ENCODE measurements at regions not wholly inside any gene's neighbourhood (a gene's known extent, or its start where the extent isn't known, plus 50 kb on each side); places are given as distances from the start of the nearest gene placed in this dataset.
"Not testable (repeated sequence)": the region's sequence is repeated elsewhere in the genome, so short reads cannot be mapped to it uniquely, and the experiment has no call there.

DNA sequence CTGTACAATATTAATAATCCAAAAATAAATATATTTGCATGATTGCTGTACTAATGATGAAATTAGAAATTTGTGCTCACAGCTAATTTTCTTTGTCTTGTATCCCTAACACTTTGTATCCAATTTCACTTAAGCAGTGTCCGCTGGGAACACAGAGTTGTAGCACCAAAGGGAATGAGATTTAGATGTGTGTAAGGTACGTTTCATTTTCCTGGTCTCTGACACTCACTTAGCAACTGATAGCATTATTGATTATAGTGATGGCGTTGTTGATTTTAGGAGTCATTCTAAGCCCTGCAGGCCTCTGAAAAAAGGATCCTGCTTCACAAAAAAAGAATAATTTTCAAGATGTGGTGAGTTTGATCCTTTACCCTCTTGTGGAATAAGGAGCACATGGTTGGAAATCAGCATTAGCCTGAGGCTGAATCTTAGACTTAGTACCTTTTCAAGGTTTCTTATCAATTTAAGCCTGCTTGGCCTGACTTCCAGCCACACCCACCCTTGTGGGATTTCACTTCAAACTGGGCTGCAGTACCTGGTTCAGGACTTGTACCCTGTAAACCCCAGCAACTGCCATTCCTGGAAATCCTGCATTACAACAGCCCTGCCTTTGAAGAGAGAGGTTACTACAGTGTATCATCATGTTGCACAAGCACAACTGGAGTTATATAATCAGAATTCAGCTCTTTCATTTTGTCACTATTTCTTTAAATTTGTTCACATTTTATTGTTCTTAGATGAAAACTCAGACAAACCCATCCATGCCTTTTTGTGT is 116.2 kb downstream of the RND3 start:
- DNase-seq (ENCODE audit: low spot score) = no peak

DNA sequence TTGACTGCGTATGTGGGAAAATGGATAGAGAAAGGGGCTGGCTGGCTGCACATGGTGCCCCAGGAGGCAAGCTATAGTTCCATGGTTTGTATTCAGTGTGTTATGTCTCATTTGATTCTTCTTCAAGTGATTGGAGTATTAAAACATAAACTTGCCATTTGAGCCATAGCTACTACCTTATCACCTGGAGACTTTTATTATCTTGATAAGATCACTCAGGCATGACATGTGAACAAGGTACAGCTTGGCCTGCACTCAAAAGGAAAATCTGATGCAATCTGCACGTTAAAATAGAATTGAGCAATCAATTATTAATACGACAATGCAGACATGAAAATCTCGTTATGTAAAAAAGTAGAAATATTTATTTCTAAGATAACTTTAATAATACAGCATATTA is 116.9 kb downstream of the RND3 start:
- peak; percentile 39 for DNase-seq (ENCODE audit: low spot score)

- DNase-seq (ENCODE audit: low spot score) = no peak
Measured at GRCh38 chr2:150369862-150370261, 117.6 kb downstream of the RND3 start.

DNA sequence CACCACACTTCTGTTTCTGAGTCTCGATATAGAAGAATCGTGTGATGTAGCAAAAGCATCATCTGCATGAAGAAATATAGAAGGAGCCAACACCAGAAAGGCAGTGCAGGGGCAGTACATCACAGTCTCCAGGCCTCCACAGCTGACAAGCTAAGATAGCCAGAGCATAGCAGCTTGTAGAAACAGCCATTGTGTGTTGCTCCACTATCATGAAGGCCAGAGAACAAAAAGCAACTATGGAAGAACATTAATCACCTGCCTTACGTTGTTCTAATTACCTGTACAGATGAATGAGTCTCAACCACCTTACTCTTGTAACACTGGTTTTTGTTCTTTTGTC is 129.0 kb downstream of the RND3 start:
- DNase-seq (ENCODE audit: low spot score) = no peak

DNA sequence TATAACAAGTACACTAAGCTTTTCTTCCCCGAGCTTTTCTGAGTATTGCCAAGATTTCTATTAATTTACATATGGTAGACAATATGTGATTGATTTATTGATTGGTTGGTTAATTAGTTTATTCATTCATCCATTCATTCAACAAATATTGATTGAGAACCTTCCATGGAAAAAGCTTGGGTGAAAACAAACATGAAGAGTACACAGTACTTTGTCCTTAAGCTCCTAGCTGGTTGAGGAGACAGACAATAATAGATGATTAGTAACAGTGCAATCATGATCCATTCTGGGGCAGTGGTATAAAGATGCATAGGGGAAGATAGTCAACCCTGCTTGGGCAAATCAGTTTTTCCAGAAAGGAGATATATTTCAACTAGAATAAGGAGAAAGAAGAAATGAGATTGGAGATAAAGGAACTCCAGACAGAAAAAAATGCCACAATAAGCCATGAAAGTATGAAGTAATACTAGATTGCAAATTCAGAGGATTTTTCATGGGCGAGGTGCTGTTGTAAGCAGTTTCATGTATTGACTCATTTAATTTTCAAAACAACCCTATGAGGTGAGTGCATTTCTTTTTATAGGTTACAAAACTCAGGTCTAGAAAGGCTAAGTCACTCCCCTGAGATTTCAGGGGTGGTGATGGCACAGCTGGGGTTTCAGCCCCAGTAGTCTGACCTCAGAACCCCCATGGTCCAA is 129.5 kb downstream of the RND3 start:
- no peak for DNase-seq (ENCODE audit: low spot score)

GRCh38 chr2:150355440-150355839 is 132.0 kb downstream of the RND3 start:
- DNase-seq (ENCODE audit: low spot score) = no peak

- no peak for DNase-seq (ENCODE audit: low spot score)
Measured at GRCh38 chr2:150353376-150353775, 134.1 kb downstream of the RND3 start.

DNA sequence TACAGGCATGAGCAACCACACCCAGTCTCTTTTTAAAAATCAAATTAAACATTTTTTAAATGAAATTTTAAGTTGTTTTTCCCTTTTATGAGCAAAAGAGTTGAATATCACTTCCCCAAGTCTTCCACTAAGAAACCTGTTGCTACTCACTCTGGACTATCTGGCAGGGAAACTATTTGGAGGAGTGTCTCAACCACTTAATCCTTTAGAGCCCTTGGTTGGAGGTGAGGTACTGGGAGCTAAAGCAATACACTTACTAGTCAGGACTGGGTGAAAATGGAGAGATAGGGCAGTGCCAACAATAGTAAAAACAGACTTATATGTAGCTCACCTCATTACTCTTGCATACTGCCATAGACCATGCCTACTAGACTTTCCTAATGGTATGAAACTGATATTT is 135.5 kb downstream of the RND3 start:
- DNase-seq (ENCODE audit: low spot score) = no peak

- DNase-seq (ENCODE audit: low spot score) = no peak
Measured at GRCh38 chr2:150350500-150350899, 137.0 kb downstream of the RND3 start.

- DNase-seq (ENCODE audit: low spot score) = no peak
Measured at GRCh38 chr2:150346806-150347205, 140.7 kb downstream of the RND3 start.

DNA sequence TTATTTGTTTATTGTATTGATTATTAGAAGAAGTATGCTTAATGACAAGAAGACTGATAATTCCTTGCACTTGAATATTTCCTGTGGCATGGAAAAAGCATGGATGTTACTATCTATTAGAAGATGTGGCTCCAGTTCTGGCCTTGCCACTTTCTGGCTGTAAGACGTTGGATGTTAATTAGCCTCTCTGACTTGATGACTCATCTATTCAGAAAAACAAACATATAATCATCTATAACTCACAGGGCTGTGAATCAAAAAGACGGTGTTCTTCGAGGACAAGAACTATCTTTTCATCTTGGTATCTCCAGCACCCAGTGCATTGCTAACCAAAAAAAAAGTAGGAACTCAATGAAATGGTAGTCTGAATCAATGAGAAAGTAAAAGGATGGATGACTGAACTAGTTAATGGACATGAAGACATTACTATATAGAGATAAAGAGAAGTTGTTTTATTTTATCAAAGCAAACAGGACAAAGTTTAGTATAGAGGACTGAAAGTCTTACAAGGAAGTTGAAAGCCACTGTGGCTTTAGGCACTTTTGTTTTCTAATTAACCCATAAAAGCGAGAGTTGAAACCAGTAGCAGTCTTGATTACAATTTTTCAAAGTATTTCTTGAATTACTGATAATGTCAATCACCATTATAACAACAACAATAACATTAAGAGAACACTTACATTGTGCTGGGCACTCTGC is 145.3 kb downstream of the RND3 start:
- DNase-seq (ENCODE audit: low spot score) = peak; percentile 60

- DNase-seq (ENCODE audit: low spot score) = no peak
Measured at GRCh38 chr2:150339951-150340350, 147.5 kb downstream of the RND3 start.

- DNase-seq (ENCODE audit: low spot score) = no peak
Measured at GRCh38 chr2:150339282-150339681, 148.2 kb downstream of the RND3 start.

DNA sequence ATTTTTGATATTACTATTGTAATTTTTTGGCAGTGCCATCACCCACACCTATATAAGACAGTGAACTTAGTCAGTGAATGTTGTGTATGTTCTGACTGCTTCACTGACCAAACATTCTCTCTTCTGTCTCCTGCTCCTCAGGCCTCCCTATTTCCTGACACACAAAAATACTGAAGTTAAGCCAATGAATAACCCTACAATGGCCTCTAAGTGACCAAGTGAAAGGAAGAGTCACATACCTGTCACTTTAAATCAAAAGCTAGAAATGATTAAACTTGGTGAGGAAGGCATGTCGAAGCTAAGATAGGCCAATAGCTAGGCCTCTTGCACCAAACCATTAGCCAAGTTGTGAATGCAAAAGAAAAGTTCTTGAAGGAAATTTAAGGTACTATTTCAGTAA is 151.9 kb downstream of the RND3 start:
- DNase-seq (ENCODE audit: low spot score) = no peak

- DNase-seq (ENCODE audit: low spot score) = peak; percentile 54
Measured at GRCh38 chr2:150332383-150332782, 155.1 kb downstream of the RND3 start.

DNA sequence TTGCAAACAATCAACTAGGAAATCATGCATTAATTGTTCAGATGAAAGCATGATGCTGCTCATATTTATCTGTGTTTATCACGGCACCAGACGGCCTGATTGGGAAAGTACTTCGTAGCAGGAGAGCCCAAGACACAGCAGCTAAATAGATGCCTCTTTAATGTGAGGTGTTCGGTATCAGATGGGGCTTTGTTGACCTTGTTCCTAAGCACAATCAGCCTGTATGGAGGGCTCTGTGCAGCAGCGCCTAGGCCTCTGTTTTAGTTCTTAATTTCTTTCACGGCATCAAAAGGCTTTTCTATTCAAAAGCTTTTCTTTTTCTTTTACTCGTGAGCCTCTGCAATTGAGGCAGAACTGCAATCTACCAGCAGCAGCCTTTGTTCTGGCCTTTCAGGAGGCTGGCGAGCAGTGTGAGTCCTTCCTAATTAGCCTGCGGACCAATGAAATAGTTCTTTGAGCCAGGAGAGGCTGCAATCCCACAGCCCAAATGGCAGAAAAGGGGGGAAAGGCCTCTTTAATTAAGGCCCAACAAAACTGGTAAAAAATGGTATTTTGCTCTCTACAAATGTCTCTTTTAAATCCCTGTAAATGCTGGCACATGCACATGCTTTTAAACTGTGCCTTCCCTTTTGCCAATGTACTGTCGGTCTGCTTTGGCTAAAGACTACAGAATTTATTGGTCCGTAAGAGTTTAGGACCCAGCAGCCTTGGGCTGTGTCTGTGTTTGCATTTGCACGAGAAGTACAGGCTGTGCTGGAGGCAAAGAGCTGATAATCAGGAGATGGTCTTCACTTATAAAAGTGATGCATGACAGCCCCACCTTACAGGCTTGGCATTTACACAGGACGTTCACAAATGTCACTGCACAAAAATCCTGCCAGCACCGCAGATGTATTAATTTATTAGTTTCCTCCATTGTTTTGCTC is 159.6 kb downstream of the RND3 start:
- DNase-seq (ENCODE audit: low spot score) = no peak

DNA sequence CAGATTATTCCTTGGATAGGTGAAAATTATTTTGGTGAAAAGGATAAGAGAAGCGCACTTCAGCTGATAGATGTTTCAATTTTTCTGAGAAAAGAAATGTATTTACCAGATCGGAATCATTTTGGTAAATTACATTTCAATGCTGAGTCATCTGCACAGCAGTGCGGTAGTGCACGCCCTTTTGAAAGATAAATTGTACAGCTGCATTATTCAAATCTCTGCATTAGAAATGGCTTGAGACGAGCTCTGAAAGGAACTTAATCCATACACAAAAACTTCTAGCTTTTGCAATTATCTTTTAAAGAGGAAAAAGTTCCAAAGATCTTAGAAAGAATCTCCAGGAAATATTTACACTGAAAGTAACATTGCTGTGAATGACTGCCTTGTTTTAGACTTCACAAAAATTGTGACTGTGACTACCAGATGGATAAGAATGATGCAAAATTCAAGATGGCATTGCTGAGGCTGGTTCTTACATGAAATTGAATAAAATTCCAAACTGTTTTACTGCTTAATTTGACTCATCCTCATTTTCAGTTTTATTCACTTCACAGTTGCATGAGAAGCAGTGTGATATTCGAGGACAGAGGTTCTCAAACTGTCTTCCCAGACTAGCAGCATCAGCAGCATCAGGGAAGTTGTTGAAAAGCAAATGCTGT is 161.7 kb downstream of the RND3 start:
- no peak for DNase-seq (ENCODE audit: low spot score)

DNA sequence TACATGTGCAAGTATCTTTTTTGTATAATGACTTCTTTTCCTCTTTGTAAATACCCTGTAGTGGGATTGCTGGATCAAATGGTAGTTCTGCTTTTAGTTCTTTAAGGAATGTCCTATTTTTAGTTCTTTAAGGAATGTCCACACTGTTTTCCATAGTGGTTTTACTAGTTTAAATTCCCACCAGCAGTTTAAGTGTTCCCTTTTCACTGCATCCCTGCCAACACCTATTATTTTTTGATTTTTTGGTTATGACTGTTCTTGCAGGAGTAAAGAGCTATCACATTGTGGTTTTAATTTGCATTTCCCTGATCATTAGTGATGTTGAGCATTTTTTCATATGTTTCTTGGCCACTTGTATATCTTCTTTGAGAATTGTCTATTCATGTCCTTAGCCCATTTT is 164.4 kb downstream of the RND3 start:
- DNase-seq (ENCODE audit: low spot score) = not testable (repeated sequence)

- DNase-seq (ENCODE audit: low spot score) = no peak
Measured at GRCh38 chr2:150320608-150321007, 166.9 kb downstream of the RND3 start.

GRCh38 chr2:150319658-150320555 is 167.6 kb downstream of the RND3 start:
- no peak for DNase-seq (ENCODE audit: low spot score)

Measured in HT-29 (cell line).